GM21576 (cell line): ENCODE measurements at regions not wholly inside any gene's neighbourhood (a gene's known extent, or its start where the extent isn't known, plus 50 kb on each side); places are given as distances from the start of the nearest gene placed in this dataset.
"Not testable (repeated sequence)": the region's sequence is repeated elsewhere in the genome, so short reads cannot be mapped to it uniquely, and the experiment has no call there.

Experiments used
- ATAC-seq: cut with Tn5 transposase; IDR thresholded peaks from one replicate; pipeline ENCODE4 v1.9.1; 2021; ENCODE audit warnings: mild to moderate bottlenecking, moderate library complexity; ENCODE audit not compliant: unreplicated experiment

DNA sequence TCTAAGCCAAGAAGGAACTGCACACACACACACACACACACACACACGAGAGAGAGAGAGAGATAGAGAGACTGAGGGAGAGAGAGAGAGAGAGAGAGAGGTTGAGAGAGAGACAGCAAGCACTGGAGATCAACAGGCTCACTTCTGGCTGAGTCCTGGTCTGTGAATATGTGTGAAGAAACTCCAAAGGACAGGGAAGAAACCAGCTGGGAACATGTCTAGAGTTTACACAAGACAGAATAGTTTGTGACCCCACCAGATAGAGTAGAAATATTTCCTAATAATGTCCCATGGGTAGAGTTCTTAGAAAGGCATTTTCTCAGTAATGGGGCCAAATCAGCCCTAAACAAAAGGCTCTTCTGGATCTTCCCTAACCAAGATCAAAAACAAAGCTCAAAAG is 155.5 kb upstream of the IGFBP3 start:
- ATAC-seq = no peak

- no peak for ATAC-seq
Observed at GRCh38 chr7:46072722-46073121, 151.7 kb upstream of the IGFBP3 start.

DNA sequence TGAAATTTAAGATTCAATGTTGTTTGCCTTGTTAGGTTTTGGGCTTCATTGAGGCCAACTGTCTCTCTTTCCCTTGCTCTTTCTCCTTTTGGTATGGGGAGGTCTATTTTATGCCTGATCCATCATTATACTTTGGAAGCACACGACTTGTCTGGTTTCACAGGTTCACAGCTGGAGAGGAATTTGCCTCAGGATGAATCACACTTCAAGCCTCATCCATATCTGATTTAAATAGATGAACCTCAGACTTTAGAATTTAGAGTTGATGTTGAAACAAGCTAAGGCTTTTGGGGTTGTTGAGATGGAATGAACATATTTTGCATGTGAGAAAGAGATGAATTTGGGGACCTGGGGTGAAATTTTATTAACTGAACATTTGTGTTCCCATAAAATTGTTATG is 150.5 kb upstream of the IGFBP3 start:
- no peak for ATAC-seq

DNA sequence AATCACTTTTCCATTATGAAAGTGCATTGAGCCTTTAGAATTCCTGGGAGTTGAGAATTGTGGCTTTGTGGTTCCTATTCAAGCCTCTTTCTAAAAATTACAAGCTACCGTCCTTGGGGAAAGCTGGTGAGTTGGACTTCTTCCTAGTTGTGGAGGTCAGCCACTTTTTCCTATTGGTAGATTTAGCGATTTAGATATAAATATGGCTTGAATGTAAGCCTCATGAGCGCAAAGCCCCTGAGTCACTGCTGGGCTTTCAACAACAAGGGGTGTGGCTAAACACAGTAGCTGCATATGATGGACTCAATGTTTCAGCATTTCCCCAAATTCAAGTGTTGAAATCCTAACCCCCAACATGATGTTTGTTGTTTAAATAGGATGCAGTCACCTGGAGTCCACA is 150.0 kb upstream of the IGFBP3 start:
- no peak for ATAC-seq

GRCh38 chr7:46068159-46068558 is 147.1 kb upstream of the IGFBP3 start:
- ATAC-seq = no peak

- ATAC-seq = no peak
Observed at GRCh38 chr7:46059308-46060020, 138.4 kb upstream of the IGFBP3 start.

DNA sequence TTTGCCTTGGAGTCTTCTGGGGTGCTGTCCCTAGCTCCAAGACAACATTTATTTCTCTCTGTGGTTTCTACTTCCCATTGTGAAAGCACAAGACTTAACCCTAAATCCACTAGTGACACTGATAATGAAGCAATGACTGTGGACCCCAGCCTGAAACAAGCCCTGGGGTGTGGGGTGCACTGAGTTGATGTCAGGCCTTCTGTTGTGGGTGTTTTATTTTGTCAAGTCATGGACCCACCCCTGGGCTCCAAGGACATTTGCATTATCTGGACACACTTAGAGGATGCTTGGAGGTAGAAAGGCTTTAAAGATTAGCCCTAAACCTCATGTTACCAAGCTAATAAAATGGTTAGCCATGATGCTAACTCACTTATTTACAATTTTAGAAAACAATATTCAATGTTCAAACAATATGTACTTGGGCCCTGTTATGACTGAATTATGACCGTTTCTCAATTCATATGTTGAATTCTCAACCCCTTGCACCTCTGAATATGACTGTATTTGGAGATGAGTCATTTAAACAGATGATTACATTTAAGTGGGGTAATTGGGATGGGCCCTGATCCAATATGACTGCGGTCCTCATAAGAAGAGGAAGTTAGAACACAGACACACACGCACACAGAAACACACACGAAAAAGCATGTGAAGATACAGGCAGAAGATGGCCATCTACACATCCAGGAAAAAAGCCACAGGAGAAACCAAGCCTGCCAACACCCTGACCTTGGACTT is 137.2 kb upstream of the IGFBP3 start:
- no peak for ATAC-seq

DNA sequence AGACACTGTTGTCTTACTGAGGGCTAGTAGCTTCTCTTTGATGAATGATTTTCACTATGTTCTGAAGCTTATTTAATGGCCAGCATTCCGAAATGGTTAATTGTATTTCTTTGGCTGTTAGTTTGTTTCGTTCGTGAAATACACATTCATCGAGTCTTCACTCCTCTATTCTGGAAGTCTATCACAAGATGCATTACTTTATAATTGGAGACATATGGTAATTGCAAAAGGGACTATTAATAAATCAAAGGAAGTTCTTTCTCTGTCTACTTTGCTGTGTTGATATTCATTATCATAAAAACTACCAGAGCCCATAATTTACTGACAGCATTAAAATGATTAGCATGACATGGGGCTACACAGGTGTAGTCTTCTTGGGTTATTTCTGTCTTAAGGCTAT is 133.8 kb upstream of the IGFBP3 start:
- no peak for ATAC-seq

DNA sequence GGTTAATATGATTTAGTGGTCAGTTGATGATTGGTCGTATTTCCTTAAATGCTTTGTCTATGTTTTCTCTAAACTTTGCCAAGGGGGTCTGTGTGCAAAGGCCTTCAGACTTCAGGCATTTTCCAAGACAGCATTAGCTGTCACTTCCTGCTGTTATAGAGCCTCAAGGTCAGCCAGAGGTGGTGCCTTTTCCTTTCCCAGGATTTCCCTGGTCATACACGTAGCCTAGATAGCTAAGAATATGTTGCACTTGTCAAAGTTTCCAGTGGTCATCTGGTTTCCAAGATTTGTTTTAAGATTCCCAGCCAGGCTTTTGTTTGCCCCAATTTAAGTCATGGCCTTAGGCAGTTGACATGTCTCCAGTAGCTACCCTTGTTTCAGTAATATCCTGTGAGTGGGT is 133.2 kb upstream of the IGFBP3 start:
- no peak for ATAC-seq

DNA sequence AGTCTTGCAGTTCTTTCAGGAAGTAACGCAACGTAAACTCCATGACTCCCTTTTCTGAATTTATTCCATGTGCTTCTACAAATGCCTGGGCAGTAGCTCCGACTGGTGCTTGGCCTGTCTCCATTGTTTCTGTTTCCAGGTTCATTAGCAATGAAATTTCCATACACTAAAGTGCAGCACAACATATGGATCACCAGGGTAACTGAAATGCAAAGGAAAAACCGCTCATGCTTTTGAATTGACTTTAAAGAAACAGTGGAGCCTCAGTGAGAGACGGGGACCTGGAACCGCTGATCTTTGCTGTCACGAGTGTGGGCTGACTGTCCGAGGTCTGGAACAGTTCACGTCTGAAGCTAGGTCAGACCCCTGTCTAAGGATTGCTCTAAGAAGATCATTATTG is 126.5 kb upstream of the IGFBP3 start:
- no peak for ATAC-seq

- ATAC-seq = not testable (repeated sequence)
Observed at GRCh38 chr7:46043338-46043737, 122.3 kb upstream of the IGFBP3 start.

DNA sequence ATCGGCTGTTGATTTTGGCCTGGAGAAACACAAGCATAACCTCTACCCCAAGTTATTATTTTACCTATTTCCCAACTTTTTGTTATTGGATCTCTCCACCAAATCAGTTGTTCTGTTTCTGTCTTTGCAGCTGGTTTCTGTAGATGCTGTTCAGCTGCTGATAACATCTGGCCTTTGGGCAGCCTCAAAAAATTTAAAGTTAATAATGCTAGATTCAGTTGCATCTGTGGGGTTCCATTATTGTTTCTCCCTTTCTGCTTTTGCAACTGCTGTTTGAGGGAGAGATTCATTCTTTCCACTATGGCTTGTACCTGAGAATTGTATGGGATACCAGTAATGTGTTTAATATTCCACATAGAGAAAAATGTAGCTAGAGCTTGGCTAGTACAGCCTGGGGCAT is 118.7 kb upstream of the IGFBP3 start:
- ATAC-seq = not testable (repeated sequence)

- ATAC-seq = no peak
Observed at GRCh38 chr7:46035166-46035565, 114.1 kb upstream of the IGFBP3 start.

DNA sequence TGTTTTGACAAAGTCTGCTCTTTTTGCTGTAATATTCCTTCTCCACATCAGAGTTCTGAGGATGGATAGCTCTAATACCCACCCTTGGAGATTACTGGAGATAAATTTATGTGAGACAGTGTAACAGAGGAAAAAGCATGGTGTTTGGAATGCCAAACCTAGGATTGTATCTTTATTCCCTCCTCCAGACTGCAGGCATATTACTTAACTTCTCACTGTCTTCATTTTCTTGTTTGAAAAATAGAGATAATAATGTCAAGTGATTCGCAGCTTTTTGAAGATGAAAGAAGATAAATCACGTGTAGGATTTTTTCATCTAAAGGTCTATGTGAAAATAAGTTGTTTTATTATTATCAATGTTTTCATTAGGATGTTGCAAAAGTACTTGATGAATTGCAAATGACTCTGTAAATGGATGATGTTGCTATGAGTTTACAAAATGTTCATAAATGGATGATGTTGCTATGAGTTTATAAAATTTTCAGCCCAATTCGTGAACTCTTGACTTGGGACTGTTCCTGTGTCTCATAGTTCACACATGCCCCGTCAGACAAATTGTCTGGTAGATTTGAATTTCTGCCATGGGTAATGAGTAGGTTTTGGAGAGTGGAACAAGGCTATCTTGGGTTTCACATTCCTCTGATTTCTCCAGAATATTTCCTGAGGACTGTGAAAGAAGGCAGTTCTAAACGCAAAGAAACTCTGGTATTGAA is 113.1 kb upstream of the IGFBP3 start:
- no peak for ATAC-seq

GRCh38 chr7:46033592-46033991 is 112.5 kb upstream of the IGFBP3 start:
- ATAC-seq = no peak

DNA sequence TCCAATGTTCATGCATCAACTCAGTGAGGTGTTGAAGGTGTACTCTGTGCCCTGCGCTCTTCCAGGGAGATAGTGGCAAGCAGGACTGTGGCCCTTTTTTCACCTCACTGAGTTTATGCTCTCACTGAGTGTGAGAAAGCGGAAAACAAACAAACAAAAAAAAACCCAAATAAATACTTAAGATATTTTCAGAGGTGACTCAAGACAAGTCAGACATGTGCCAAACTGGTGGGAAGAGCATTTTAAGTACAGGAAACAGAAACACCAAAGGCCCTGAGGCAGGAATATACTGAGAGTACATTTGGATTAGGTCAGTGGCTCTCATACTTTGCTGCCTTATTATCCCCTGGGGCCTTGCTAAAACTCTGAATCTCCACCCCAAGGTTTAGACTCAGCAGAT is 111.9 kb upstream of the IGFBP3 start:
- no peak for ATAC-seq

DNA sequence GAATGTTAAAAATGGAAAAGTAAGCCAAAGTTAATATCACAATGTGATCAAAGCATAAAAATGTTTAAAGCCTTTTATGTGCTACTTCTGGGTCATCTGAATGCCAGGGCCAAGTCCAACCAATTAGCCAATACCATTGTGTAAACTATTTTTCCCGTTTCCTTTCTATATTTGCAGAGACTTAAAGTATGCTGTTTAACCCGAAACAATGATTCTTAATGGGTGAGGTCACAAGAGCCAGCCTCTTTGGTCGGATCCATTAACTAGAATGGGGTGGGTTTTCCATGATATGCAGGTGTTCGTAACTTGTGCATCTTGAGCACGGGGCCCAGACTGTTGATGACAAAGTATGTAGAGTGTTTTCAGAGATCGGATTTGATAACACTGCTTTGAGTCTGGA is 111.3 kb upstream of the IGFBP3 start:
- ATAC-seq = no peak

GRCh38 chr7:46029111-46029704 is 108.1 kb upstream of the IGFBP3 start:
- ATAC-seq = no peak

GRCh38 chr7:46028246-46028645 is 107.2 kb upstream of the IGFBP3 start:
- ATAC-seq = no peak

DNA sequence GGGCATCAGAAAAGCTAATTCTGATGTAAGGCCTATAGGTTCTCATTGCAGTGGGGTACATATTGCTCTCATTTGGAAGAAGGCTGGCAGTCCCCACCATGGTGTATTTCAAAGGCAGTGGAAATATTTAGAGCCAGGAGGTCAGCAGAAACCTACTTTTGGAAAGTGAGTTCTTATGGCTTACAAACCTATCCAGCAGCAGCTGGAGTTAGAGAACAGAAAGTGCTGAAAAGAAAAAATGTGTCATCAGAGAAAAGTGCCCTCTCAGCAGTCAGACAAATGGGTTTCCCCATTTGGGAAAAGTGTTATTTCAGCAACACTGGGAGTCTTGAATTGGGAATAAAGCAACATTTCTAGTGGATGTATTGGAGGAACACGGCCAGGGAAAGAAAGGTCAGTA is 105.7 kb upstream of the IGFBP3 start:
- ATAC-seq = no peak

DNA sequence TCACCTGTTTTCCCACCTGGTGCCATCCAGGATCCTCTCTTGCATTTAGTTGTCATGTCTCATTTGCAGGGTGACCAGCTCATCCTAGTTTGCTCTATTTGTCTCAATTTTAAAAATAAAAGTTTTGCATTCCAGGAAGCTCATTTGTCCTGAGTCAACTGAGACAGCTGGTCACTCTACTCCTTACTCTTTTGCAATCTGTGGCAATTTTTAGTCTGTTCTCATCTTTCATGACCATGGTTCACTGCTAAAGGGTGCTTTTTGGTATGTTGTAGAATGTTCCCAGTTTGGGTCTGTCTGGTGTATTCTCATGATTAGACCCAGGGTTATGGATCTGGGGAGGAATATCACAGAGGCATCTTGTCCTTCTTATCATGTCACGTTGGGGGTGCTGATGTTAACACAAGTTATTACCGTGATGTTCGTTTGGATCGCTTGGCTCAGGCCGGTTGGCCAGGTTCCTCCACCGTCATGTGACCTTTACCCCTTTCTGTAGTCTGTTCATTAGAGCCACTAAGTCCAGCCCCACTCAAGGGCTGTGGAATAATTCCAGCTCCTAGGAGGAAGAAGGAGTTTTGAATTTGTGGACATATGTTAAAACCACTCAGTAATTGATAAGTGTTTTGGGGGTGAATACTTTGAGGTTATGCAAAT is 103.3 kb upstream of the IGFBP3 start:
- no peak for ATAC-seq
